ENCODE measurements at regions not wholly inside any gene's neighbourhood (a gene's known extent, or its start where the extent isn't known, plus 50 kb on each side); places are given as distances from the start of the nearest gene placed in this dataset.

DNA sequence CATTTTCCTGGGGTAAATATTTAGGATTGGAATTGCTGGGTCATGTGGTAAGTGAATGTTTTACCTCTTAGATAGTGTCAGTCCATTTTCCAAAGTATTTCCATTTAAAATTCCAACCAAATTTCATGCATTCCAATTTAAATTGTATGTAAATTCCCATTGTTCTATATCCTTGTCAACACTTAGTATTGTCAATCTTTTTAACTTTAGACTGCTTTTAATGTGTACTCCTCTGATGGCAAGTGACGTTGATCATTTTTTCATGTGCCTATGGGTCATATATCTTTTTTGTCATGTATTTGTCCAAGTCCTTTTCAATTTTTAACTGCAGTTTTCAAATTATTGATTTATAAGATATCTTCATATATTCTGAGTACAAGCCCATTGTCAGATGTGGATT is 80.8 kb upstream of the FAM20C start:
- TF ChIP-seq, protein P1, sequence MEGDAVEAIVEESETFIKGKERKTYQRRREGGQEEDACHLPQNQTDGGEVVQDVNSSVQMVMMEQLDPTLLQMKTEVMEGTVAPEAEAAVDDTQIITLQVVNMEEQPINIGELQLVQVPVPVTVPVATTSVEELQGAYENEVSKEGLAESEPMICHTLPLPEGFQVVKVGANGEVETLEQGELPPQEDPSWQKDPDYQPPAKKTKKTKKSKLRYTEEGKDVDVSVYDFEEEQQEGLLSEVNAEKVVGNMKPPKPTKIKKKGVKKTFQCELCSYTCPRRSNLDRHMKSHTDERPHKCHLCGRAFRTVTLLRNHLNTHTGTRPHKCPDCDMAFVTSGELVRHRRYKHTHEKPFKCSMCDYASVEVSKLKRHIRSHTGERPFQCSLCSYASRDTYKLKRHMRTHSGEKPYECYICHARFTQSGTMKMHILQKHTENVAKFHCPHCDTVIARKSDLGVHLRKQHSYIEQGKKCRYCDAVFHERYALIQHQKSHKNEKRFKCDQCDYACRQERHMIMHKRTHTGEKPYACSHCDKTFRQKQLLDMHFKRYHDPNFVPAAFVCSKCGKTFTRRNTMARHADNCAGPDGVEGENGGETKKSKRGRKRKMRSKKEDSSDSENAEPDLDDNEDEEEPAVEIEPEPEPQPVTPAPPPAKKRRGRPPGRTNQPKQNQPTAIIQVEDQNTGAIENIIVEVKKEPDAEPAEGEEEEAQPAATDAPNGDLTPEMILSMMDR (conservative IDR thresholded peaks at IDR 0.05; ENCODE audit: control insufficient read depth, insufficient read depth, low read depth, low read length): no peak
- DNase-seq (ENCODE audit: low read depth): no peak
- H3K4me3 ChIP-seq (ENCODE audit: control insufficient read depth, low read depth, low read length): no peak overlapping the region

DNA sequence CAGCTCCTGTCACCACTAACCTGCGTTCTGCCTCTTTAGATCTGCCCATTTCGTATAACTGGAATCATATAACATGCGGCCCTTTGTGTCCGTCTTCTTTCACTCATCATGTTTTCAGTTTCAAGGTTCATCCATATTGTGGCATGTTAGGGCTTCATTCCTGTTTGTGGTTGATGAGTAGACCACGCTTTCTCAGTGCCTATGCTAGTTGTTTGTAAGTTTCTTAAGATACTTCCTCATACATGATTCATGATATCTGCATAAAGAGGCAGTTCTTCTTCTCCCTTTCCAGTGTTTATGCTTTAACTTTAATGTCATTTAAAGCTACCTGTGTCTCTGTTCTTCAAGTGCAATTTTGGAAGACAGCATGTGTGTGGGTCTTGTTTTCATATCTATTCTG is 79.5 kb upstream of the FAM20C start:
- no peak for DNase-seq (ENCODE audit: low read depth)
- no peak overlapping the region for H3K4me3 ChIP-seq (ENCODE audit: control insufficient read depth, low read depth, low read length)
- TF ChIP-seq, protein P1 (conservative IDR thresholded peaks at IDR 0.05; ENCODE audit: control insufficient read depth, insufficient read depth, low read depth, low read length): no peak

DNA sequence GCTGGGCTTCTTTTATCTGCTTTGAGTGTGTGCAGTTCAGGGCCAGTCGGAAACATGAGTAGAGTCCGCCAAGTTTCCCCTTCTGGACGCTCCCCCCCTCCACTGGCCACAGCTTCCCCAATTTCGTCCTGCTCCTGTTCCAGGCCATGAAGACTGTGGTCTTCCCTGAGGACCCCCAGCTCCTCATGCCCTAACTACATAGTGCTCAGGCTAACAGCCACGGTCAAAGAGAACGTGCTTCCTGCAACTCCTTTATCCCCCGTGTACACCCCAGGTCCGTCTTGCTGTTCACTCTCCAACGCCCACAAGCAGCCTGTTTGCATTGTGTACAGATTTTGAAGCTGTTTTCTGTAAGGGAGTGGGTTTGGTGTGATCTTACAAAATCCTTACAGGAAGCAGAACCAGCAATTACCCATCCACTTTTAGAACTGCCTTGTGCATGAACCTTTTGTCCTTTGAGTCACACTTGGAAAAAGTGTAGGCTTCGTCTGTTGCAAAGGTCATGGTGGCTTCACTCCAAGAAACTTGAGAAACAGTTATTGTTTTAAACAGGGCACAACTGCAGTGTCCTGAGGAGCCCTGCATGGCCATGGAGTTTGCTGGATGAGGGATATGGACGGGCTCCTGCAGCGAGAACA is 77.0 kb upstream of the FAM20C start:
- DNase-seq (ENCODE audit: low read depth): peak; percentile 93
- TF ChIP-seq, protein P1 (conservative IDR thresholded peaks at IDR 0.05; ENCODE audit: control insufficient read depth, insufficient read depth, low read depth, low read length): no peak
- no peak overlapping the region for H3K4me3 ChIP-seq (ENCODE audit: control insufficient read depth, low read depth, low read length)

DNA sequence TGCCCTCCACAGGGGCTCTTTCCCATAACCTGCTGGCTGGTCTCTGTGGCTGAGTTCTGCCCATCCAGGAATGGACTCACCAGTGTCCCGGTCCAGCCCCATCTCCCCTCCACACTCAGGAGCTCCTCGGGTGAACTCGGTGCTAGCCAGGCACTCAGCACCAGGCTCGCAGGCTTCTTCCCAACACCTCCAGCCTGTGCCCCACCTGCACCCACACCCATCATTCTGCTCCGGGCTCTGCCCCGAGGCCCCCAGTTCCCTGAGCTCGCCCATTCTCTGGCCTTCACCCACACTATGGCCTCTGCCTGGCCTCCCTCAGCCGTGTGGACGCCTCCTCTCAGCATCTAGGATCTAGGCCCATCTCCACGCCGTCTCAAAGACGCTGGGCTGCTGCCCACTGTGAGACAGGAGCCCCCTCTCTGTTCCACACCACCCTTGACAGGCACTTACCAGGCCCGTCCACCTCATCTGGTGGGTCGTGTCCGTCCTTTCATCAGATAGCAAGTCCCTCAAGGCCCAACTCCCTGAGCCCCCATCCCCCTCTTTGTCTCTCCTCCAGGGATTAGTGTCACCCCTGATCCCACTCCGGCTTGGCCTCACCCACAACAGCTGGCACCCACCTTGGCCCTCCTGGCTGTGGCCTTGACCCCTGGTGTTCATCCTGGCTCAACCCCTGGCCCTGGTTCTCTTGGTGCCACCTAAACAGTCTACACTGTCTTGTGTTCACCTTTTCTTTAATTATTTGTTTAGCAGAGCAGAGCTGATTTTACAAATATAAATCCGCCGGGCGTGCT is 76.0 kb upstream of the FAM20C start:
- no peak overlapping the region for H3K4me3 ChIP-seq (ENCODE audit: control insufficient read depth, low read depth, low read length)
- TF ChIP-seq, protein P1 (conservative IDR thresholded peaks at IDR 0.05; ENCODE audit: control insufficient read depth, insufficient read depth, low read depth, low read length): no peak
- no peak for DNase-seq (ENCODE audit: low read depth)

DNA sequence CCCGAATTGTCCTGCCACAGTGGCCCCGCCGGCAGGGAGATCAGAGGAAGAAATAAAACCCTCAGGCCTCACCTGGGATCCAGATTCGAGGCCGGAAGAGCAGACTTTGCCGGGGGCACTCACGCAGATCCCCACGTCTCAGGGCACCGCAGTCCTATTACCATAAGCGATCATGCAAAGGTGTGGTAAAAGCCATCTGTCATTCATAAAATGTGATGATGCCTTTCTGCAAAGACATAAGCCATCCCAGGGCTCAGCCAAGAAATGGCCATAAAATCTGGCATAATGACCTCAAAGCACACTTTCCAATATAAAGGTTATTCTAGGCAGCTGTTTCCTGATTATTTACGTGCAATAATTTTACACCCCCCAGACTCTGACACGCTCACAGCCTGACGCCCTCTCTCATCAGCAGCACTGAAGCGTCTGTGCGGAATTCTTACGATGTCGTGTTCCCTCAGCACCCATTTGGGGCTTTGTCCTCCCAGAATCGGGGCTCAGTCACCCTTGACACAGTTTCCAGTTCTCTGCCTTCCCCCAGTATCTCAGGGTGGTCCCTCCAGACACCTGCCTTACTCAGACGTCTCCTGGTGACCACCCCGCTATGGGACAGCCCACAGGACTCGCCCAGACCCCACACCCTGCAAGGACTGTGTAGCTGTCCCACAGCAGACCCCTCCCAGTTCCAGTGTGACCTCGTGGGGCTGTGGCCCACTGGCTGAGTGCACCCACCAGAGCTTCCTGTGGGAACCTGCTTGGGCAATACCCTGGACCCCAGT is 74.3 kb upstream of the FAM20C start:
- TF ChIP-seq, protein P1 (conservative IDR thresholded peaks at IDR 0.05; ENCODE audit: control insufficient read depth, insufficient read depth, low read depth, low read length): no peak
- H3K4me3 ChIP-seq (ENCODE audit: control insufficient read depth, low read depth, low read length): no peak overlapping the region
- DNase-seq (ENCODE audit: low read depth): no peak

DNA sequence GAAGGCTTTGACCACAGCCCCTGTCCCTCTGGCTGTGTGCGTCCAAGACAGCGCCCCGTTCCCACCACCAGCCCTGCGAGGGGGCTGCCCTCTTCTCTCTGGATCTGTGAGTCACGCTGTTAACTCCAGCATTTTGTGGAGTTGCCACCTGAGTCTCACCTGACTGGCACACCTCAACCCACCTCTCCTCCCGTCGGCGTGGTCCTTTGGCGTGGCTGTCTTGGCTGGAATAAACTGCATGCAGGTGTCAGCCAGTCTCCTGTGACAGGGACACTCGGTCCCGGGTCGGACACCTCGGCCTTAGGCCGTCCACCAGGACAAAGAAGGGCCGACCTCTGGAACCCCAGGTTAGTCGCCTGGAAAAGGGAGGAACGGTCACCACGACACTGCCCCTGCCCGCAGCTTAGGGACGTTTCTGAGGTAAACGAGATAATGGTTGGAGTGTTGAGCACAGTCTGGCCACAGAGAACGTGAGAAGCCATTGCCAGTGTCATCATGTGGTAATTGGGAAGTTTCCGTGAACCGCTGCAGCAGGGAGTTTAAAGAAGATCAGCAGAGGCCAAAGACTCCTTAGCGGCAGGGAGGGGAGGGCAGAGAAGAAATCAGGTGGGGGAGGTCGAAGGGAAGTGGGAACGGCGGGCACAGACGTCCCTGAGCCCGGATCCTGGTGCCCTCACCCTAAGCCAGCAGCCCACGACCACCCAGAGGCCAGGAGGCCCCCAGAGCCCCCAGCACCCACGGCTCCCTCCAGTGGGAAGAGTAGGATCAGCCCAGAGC is 73.6 kb upstream of the FAM20C start:
- TF ChIP-seq, protein P1 (conservative IDR thresholded peaks at IDR 0.05; ENCODE audit: control insufficient read depth, insufficient read depth, low read depth, low read length): no peak
- no peak overlapping the region for H3K4me3 ChIP-seq (ENCODE audit: control insufficient read depth, low read depth, low read length)
- no peak for DNase-seq (ENCODE audit: low read depth)

All from fibroblast of mammary gland (primary cell).